IMR-90 (cell line): ENCODE measurements at regions not wholly inside any gene's neighbourhood (a gene's known extent, or its start where the extent isn't known, plus 50 kb on each side); places are given as distances from the start of the nearest gene placed in this dataset.

Experiments
- ATAC-seq: fragments of 200-7000 bp; cut with Tn5 transposase; 2 replicates; pipeline ENCODE4 v1.9.1; 2020; ENCODE audit warnings: low read depth, mild to moderate bottlenecking, moderate library complexity
- BruUV-seq: library from RNA; stranded (reverse); fragments of 400-500 nt; replicated peaks from 2 replicates; lab custom pipeline; 2021; lab: Mats Ljungman, UMichigan
- CTCF ChIA-PET: fragments of 300-600 bp; formaldehyde crosslinking; extraction: SDS; loops from one replicate; lab custom pipeline; 2021; ENCODE audit warnings: antibody characterized with exemption; lab: Yijun Ruan, JAX
- POLR2A ChIA-PET: fragments of 300-600 bp; sonication (Branson Sonifier 250); formaldehyde crosslinking; loops from one replicate; lab custom pipeline; 2022; ENCODE audit warnings: antibody characterized with exemption; ENCODE audit not compliant: unreplicated experiment; lab: Charles Lee
- DNase-seq: peaks from one replicate; pipeline ENCODE4 v3.0.0; 2013
- H2AFZ ChIP-seq: replicated peaks from 2 replicates; pipeline ENCODE3; 2013; ENCODE audit warnings: low read length, mild to moderate bottlenecking; ENCODE audit not compliant: poor library complexity
- H2AK5ac ChIP-seq: 2 replicates; pipeline ENCODE4 v1.6.1; 2013; ENCODE audit warnings: low read depth, low read length, inconsistent platforms
- H2AK9ac ChIP-seq: replicated peaks from 2 replicates; pipeline ENCODE3; 2013; ENCODE audit warnings: mild to moderate bottlenecking, low read depth, low read length, moderate library complexity; ENCODE audit not compliant: poor library complexity
- H2BK120ac ChIP-seq: 2 replicates; pipeline ENCODE4 v1.6.1; 2013; ENCODE audit warnings: low read depth, low read length, inconsistent platforms
- H2BK15ac ChIP-seq: 3 replicates; pipeline ENCODE4 v1.6.1; 2013; ENCODE audit warnings: low read depth, low read length, inconsistent platforms
- H2BK20ac ChIP-seq: 2 replicates; pipeline ENCODE4 v1.6.1; 2013; ENCODE audit warnings: low read depth, mild to moderate bottlenecking, inconsistent platforms, low read length, moderate library complexity
- H2BK5ac ChIP-seq: 2 replicates; pipeline ENCODE4 v1.6.1; 2013; ENCODE audit warnings: mild to moderate bottlenecking, low read depth, low read length, inconsistent platforms; ENCODE audit not compliant: poor library complexity, severe bottlenecking
- H3K14ac ChIP-seq: replicated peaks from 2 replicates; pipeline ENCODE4 v1.6.1; 2013; ENCODE audit warnings: low read depth, low read length, inconsistent platforms
- H3K18ac ChIP-seq: 2 replicates; pipeline ENCODE4 v1.6.1; 2013; ENCODE audit warnings: low read depth, low read length, control low read depth
- H3K23ac ChIP-seq: 2 replicates; pipeline ENCODE4 v1.6.1; 2013; ENCODE audit warnings: low read depth, low read length, inconsistent platforms
- H3K27ac ChIP-seq: 2 replicates; pipeline ENCODE4 v1.5.1; 2013; ENCODE audit warnings: mild to moderate bottlenecking, control low read depth, low read length; ENCODE audit not compliant: insufficient read depth
- H3K27me3 ChIP-seq: 2 replicates; pipeline ENCODE4 v1.6.1; 2013; ENCODE audit warnings: low read length; ENCODE audit not compliant: control insufficient read depth, insufficient read depth
- H3K36me3 ChIP-seq: 2 replicates; pipeline ENCODE4 v1.6.1; 2013; ENCODE audit warnings: low read length, mixed read lengths; ENCODE audit not compliant: control insufficient read depth, insufficient read depth
- H3K4ac ChIP-seq: 2 replicates; pipeline ENCODE4 v1.6.1; 2013; ENCODE audit warnings: low read depth, low read length, inconsistent platforms
- H3K4me1 ChIP-seq: 2 replicates; pipeline ENCODE4 v1.6.1; 2013; ENCODE audit warnings: low read length, mixed read lengths; ENCODE audit not compliant: control insufficient read depth, insufficient read depth
- H3K4me2 ChIP-seq: 2 replicates; pipeline ENCODE4 v1.6.1; 2013; ENCODE audit warnings: low read depth, mild to moderate bottlenecking, control low read depth, low read length, moderate library complexity
- H3K4me3 ChIP-seq: 2 replicates; pipeline ENCODE4 v1.5.1; 2013; ENCODE audit warnings: low read depth, mild to moderate bottlenecking, control low read depth, low read length, moderate library complexity; ENCODE audit not compliant: insufficient read depth
- H3K56ac ChIP-seq: 2 replicates; pipeline ENCODE4 v1.6.1; 2013; ENCODE audit warnings: low read length, inconsistent platforms; ENCODE audit not compliant: insufficient read depth; ENCODE audit errors: extremely low read depth
- H3K79me1 ChIP-seq, 2 experiments: 2 replicates each; pipeline ENCODE4 v1.6.1; 2013; ENCODE audit warnings: low read length in 2 of 2, inconsistent platforms in 1 of 2, low read depth in 1 of 2
- H3K9ac ChIP-seq: 2 replicates; pipeline ENCODE4 v1.6.1; 2013; ENCODE audit warnings: low read depth, low read length, control low read depth
- H3K9me1 ChIP-seq: 2 replicates; pipeline ENCODE4 v1.6.1; 2013; ENCODE audit warnings: low read length, inconsistent platforms; ENCODE audit not compliant: insufficient read depth
- H3K9me3 ChIP-seq: 2 replicates; pipeline ENCODE4 v1.6.1; 2013; ENCODE audit warnings: low read length; ENCODE audit not compliant: control insufficient read depth, insufficient read depth
- H4K20me1 ChIP-seq: 2 replicates; pipeline ENCODE4 v1.6.1; 2013; ENCODE audit warnings: low read length, inconsistent platforms; ENCODE audit not compliant: insufficient read depth
- H4K5ac ChIP-seq: 2 replicates; pipeline ENCODE4 v1.6.1; 2013; ENCODE audit warnings: mild to moderate bottlenecking, low read depth, low read length, control low read depth
- H4K8ac ChIP-seq, 2 experiments: 2 replicates each; pipeline ENCODE4 v1.6.1; 2013; ENCODE audit warnings: low read depth in 2 of 2, low read length in 2 of 2, control low read depth in 1 of 2, inconsistent platforms in 1 of 2
- H4K91ac ChIP-seq: 2 replicates; pipeline ENCODE4 v1.6.1; 2013; ENCODE audit warnings: low read depth, low read length, inconsistent platforms; ENCODE audit not compliant: insufficient read depth
- BHLHE40 ChIP-seq: fragments of 150-350 bp; IDR thresholded peaks from 2 replicates; pipeline ENCODE4 v1.6.1; 2016; ENCODE audit warnings: mild to moderate bottlenecking, low read depth, low read length
- CEBPB ChIP-seq: IDR thresholded peaks from 2 replicates; pipeline ENCODE4 v1.6.1; 2012; ENCODE audit warnings: low read depth, low read length, improper control_type of control experiment
- CHD1 ChIP-seq: IDR thresholded peaks from 2 replicates; pipeline ENCODE4 v1.6.1; 2012; ENCODE audit warnings: low read depth, low read length, improper control_type of control experiment
- CTCF ChIP-seq: conservative IDR thresholded peaks from 2 replicates; pipeline ENCODE4 v1.5.1; 2012; ENCODE audit warnings: mild to moderate bottlenecking, low read depth, low read length, improper control_type of control experiment
- ELK1 ChIP-seq: fragments of 150-350 bp; IDR thresholded peaks from 2 replicates; pipeline ENCODE4 v1.6.1; 2016; ENCODE audit warnings: low read depth, mild to moderate bottlenecking, low read length, moderate library complexity, borderline replicate concordance
- FOS ChIP-seq: fragments of 150-350 bp; IDR thresholded peaks from 2 replicates; pipeline ENCODE4 v1.6.1; 2016; ENCODE audit warnings: low read depth, low read length
- MAZ ChIP-seq: IDR thresholded peaks from 2 replicates; pipeline ENCODE4 v1.6.1; 2012; ENCODE audit warnings: low read depth, mild to moderate bottlenecking, low read length, improper control_type of control experiment, moderate library complexity, borderline replicate concordance
- MXI1 ChIP-seq: IDR thresholded peaks from 2 replicates; pipeline ENCODE4 v1.6.1; 2012; ENCODE audit warnings: low read depth, mild to moderate bottlenecking, low read length, moderate library complexity, borderline replicate concordance
- RAD21 ChIP-seq: IDR thresholded peaks from 2 replicates; pipeline ENCODE4 v1.6.1; 2012; ENCODE audit warnings: low read length, improper control_type of control experiment
- RFX5 ChIP-seq: IDR thresholded peaks from 2 replicates; pipeline ENCODE4 v1.8.0; 2012; ENCODE audit warnings: low read depth, mild to moderate bottlenecking, low read length, moderate library complexity
- SMC3 ChIP-seq: fragments of 150-350 bp; IDR thresholded peaks from 2 replicates; pipeline ENCODE4 v1.6.1; 2016; ENCODE audit warnings: low read depth, mild to moderate bottlenecking, antibody characterized with exemption, low read length, moderate library complexity
- USF2 ChIP-seq: fragments of 150-350 bp; IDR thresholded peaks from 2 replicates; pipeline ENCODE4 v1.6.1; 2017; ENCODE audit warnings: mild to moderate bottlenecking, antibody characterized with exemption, low read length, low read depth
- WGBS, 2 experiments: methylation state at CpG; one replicate each; pipeline versions ENCODE4 v1.1.5 to v1.1.7; 2013; ENCODE audit warnings: missing lambda C conversion rate in 2 of 2; ENCODE audit not compliant: insufficient read length in 1 of 2; ENCODE audit errors: extremely low coverage in 2 of 2; 5-methylcytosine and 5-hydroxymethylcytosine counted together
- dilution Hi-C: fragments of 300-500 bp; cut with HindIII; formaldehyde crosslinking; loops from one replicate; pipeline ENCODE4 v1.14.3; 2018; ENCODE audit warnings: low sequenced_read_pairs; ENCODE audit not compliant: unreplicated experiment
- in situ Hi-C: fragments of 300-500 bp; cut with MboI; formaldehyde crosslinking; loops from 3 replicates; pipeline ENCODE4 v1.14.3; 2019; ENCODE audit warnings: low sequenced_read_pairs, inconsistent platforms, mixed read lengths
- intact Hi-C: fragments of 100-400 bp; cut with micrococcal nuclease; formaldehyde crosslinking; loops from 2 replicates; pipeline ENCODE4 v1.10.0; 2022

- H4K91ac ChIP-seq: peak overlapping the region; percentile 29; the same call in 1 of the 2 replicates
- no peak overlapping the region for H3K14ac ChIP-seq
- ChIA-PET CTCF (no interaction called here), POLR2A (no interaction called here)
- DNase-seq (no peak), ATAC-seq (peak; percentile 7; the same call in 1 of the 2 replicates)
- H4K5ac ChIP-seq: no peak overlapping the region
- H3K4me2 ChIP-seq: no peak overlapping the region
- no peak overlapping the region for H2AK9ac ChIP-seq
- H3K4me3 ChIP-seq: no peak overlapping the region
- intact Hi-C loops (loop anchor here (10.0 kb wide), 2 partner anchors 120 to 210 kb away; no protein-coding TSS in a partner anchor), in situ Hi-C loops (no loop called here), dilution Hi-C loops (no loop called here)
- no peak overlapping the region for H2BK15ac ChIP-seq
- 0 out of 2 replicates have a peak overlapping the region, but pooled peaks have one; percentile 25 for H3K18ac ChIP-seq
- no peak overlapping the region for H2AFZ ChIP-seq
- H3K9ac ChIP-seq: no peak overlapping the region
- H2AK5ac ChIP-seq: no peak overlapping the region
- peaks cover 11% of the 10 kb centered on the region for H3K4me1 ChIP-seq
- peak overlapping the region; percentile 27; the same call in 1 of the 2 replicates for H2BK20ac ChIP-seq
- H3K27ac ChIP-seq: peak overlapping the region; percentile 56; the same call in 1 of the 2 replicates
- no peak for TF ChIP-seq RAD21
- no peak for TF ChIP-seq SMC3
- no peak for TF ChIP-seq BHLHE40
- no peak for TF ChIP-seq RFX5
- TF ChIP-seq CTCF: no peak
- TF ChIP-seq MAZ: no peak
- no peak for TF ChIP-seq CEBPB
- TF ChIP-seq ELK1: no peak
- TF ChIP-seq FOS: no peak
- TF ChIP-seq CHD1: no peak
- no peak for TF ChIP-seq USF2
- TF ChIP-seq MXI1: no peak
- no peak overlapping the region for H3K56ac ChIP-seq
- H2BK5ac ChIP-seq: peak overlapping the region; percentile 14
- H3K23ac ChIP-seq: no peak overlapping the region
- no peaks in the 10 kb centered on the region for H3K9me3 ChIP-seq
- H3K79me1 ChIP-seq: no peaks in the 10 kb centered on the region
- H3K4ac ChIP-seq: 0 out of 2 replicates have a peak overlapping the region, but pooled peaks have one; percentile 33
- WGBS, 2 experiments: no CpG with 5 or more reads among the region's 2 CpGs
- no peaks in the 10 kb centered on the region for H3K27me3 ChIP-seq
- no peaks in the 10 kb centered on the region for H4K20me1 ChIP-seq
- peaks cover 3% of the 10 kb centered on the region; the same call in 1 of the 2 replicates for H3K9me1 ChIP-seq
- H4K8ac ChIP-seq: peak overlapping the region in 1 of 2 experiments; percentile 17; a peak in 1 of 4 replicates
- no peaks in the 10 kb centered on the region for H3K36me3 ChIP-seq
- no TSS peak for BruUV-seq
- H2BK120ac ChIP-seq: peak overlapping the region; percentile 59
Observed at GRCh38 chr20:54344832-54345231, 130.6 kb upstream of the DOK5 start.
